ENCODE measurements at regions not wholly inside any gene's neighbourhood (a gene's known extent, or its start where the extent isn't known, plus 50 kb on each side); places are given as distances from the start of the nearest gene placed in this dataset.

DNA sequence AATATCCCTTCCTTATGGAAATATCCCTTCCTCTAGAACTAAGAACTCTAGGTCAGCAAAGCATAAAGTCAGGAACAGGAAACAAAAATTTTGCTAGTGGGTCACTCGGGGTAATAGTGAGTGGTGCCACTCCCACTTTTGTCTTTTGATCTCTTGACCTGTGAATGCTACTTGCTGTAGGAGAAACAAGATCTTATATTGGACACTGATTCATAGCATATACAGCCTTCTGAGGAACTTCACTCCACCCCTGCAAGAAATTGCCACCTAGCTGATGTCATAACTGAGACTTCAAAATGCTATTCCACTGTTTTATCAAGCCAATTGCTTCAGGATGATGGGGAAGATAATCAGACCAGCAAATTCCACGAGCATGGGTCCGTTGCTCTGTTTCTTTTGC lies 53.3 kb upstream of the PRSS3 start:
- Histone ChIP-seq H3K9me3 (ENCODE audit: control insufficient read depth, low read depth, low read length) (no peaks in the 10 kb centered on the region), H3K4me1 (ENCODE audit: control insufficient read depth, low read depth, low read length) (peaks cover 3% of the 10 kb centered on the region), H3K27ac (ENCODE audit: low read length) (no peak overlapping the region), H3K9ac (ENCODE audit: low read length) (no peak overlapping the region), H3K4me3 (ENCODE audit: low read length) (no peak overlapping the region), H3K27me3 (ENCODE audit: control insufficient read depth, insufficient read depth, low read length) (no peaks in the 10 kb centered on the region), H3K36me3 (ENCODE audit: control insufficient read depth, low read depth, low read length) (no peaks in the 10 kb centered on the region)

DNA sequence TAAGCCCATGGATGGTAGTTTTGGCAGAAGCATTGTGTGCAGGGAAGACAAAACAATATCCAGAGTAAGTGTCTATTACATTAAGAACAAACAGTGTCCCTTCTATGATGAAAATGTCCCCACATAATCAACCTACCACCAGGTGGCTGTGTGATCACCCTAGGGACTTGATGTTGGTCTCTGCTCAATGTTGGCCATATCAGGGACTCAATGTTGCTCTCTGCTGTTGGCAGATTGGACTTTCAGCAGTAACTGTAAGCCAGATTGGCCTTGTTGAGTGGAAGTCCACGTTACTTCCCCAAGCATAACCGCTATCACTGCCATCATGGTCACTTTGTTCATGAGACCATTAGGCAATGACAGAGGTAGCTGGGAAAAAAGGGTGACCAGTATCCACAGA lies 52.8 kb upstream of the PRSS3 start:
- Histone ChIP-seq H3K36me3 (ENCODE audit: control insufficient read depth, low read depth, low read length) (no peaks in the 10 kb centered on the region), H3K4me3 (ENCODE audit: low read length) (no peak overlapping the region), H3K4me1 (ENCODE audit: control insufficient read depth, low read depth, low read length) (peaks cover 3% of the 10 kb centered on the region), H3K27me3 (ENCODE audit: control insufficient read depth, insufficient read depth, low read length) (no peaks in the 10 kb centered on the region), H3K9me3 (ENCODE audit: control insufficient read depth, low read depth, low read length) (no peaks in the 10 kb centered on the region), H3K27ac (ENCODE audit: low read length) (no peak overlapping the region), H3K9ac (ENCODE audit: low read length) (no peak overlapping the region)
